ENCODE measurements at regions not wholly inside any gene's neighbourhood (a gene's known extent, or its start where the extent isn't known, plus 50 kb on each side); places are given as distances from the start of the nearest gene placed in this dataset.
A peak's percentile ranks its signal among the peaks of the same experiment; 100 is the strongest.
"Not testable (repeated sequence)": the region's sequence is repeated elsewhere in the genome, so short reads cannot be mapped to it uniquely, and the experiment has no call there.

- not testable (repeated sequence) for DNase-seq (ENCODE audit: low read depth)
Measured at GRCh38 chr16:88148078-88148477, 196.8 kb downstream of the BANP start.

GRCh38 chr16:88148682-88149081, 197.4 kb downstream of the BANP start:
- not testable (repeated sequence) for DNase-seq (ENCODE audit: low read depth)

- DNase-seq (ENCODE audit: low read depth), result not testable (repeated sequence)
Measured at GRCh38 chr16:88149158-88149603, 197.9 kb downstream of the BANP start.

GRCh38 chr16:88149663-88150062, 198.4 kb downstream of the BANP start:
- not testable (repeated sequence) for DNase-seq (ENCODE audit: low read depth)

- DNase-seq (ENCODE audit: low read depth), result not testable (repeated sequence)
Measured at GRCh38 chr16:88150456-88151128, 199.4 kb downstream of the BANP start.

GRCh38 chr16:88151129-88151499, 199.9 kb downstream of the BANP start:
- DNase-seq (ENCODE audit: low read depth), result peak; percentile 41

- DNase-seq (ENCODE audit: low read depth), result not testable (repeated sequence)
Measured at GRCh38 chr16:88151859-88152843, 200.9 kb downstream of the BANP start.

- DNase-seq (ENCODE audit: low read depth), result not testable (repeated sequence)
Measured at GRCh38 chr16:88152879-88153278, 201.6 kb downstream of the BANP start.

- not testable (repeated sequence) for DNase-seq (ENCODE audit: low read depth)
Measured at GRCh38 chr16:88153516-88153915, 202.3 kb downstream of the BANP start.

- not testable (repeated sequence) for DNase-seq (ENCODE audit: low read depth)
Measured at GRCh38 chr16:88154886-88155285, 203.7 kb downstream of the BANP start.

- DNase-seq (ENCODE audit: low read depth), result not testable (repeated sequence)
Measured at GRCh38 chr16:88155681-88156080, 204.4 kb downstream of the BANP start.

- DNase-seq (ENCODE audit: low read depth), result not testable (repeated sequence)
Measured at GRCh38 chr16:88156640-88157283, 205.5 kb downstream of the BANP start.

GRCh38 chr16:88157686-88158085, 206.5 kb downstream of the BANP start:
- DNase-seq (ENCODE audit: low read depth), result not testable (repeated sequence)

GRCh38 chr16:88158256-88159045, 207.2 kb downstream of the BANP start:
- not testable (repeated sequence) for DNase-seq (ENCODE audit: low read depth)

- not testable (repeated sequence) for DNase-seq (ENCODE audit: low read depth)
Measured at GRCh38 chr16:88159046-88159896, 208.0 kb downstream of the BANP start.

- not testable (repeated sequence) for DNase-seq (ENCODE audit: low read depth)
Measured at GRCh38 chr16:88159897-88160335, 208.7 kb downstream of the BANP start.

- DNase-seq (ENCODE audit: low read depth), result not testable (repeated sequence)
Measured at GRCh38 chr16:88161191-88161590, 210.0 kb downstream of the BANP start.

- DNase-seq (ENCODE audit: low read depth), result not testable (repeated sequence)
Measured at GRCh38 chr16:88161623-88162275, 210.5 kb downstream of the BANP start.

- not testable (repeated sequence) for DNase-seq (ENCODE audit: low read depth)
Measured at GRCh38 chr16:88162778-88163177, 211.5 kb downstream of the BANP start.
